ENCODE measurements at regions not wholly inside any gene's neighbourhood (a gene's known extent, or its start where the extent isn't known, plus 50 kb on each side); places are given as distances from the start of the nearest gene placed in this dataset.

DNA sequence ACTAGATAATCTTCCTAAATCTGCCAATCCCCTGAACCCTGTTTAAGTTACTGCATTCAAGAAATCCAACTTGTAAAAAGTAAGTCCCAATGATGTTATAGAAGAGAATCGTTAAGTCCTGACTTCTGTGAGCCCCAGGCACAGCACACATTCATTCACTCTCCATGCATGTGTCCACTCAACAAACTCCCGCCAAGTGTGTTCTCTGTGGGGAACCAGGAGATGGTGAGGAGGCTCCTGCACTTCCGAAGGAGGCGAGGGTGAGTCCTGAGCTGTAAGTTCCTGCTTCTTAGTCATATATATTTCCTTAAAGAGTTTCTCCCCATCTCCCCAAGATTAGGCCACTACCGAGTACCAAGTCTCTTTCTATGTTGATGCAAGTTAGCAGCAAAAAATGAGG, 635.0 kb upstream of the ID2 start:
- intact Hi-C loops (cut with micrococcal nuclease), result no loop called here

DNA sequence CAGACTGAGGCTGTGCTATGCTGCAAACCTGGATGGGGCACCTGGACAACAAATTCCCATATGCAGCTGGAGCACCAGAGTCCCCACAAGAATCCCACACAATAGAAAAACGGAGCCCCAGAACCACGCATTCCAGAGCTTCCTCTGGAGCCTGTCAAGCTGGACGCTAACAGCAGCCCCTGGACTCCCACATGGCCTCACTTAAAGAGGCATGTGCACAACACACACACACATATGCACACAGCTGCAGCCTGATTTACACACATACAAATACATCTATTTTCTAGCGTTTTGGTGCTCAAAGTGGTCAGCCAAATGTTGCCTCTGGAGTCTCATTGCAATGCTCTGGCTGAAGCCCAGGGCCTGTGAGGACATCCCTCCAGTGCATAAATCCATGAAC, 632.7 kb upstream of the ID2 start:
- intact Hi-C loops (cut with micrococcal nuclease), result no loop called here

GRCh38 chr2:8049851-8050571, 631.8 kb upstream of the ID2 start:
- intact Hi-C loops (cut with micrococcal nuclease), result loop anchor here (1.0 to 5.0 kb wide), 4 partner anchors 224 to 632 kb away; partner anchors contain the start of gene ID2

- intact Hi-C loops (cut with micrococcal nuclease), result loop anchor here (5.0 kb wide), 3 partner anchors 249 to 629 kb away; partner anchors contain the start of gene ID2
Observed at GRCh38 chr2:8053216-8053615, 628.6 kb upstream of the ID2 start.

GRCh38 chr2:8054070-8054469, 627.8 kb upstream of the ID2 start:
- intact Hi-C loops (cut with micrococcal nuclease), result loop anchor here (5.0 kb wide), 3 partner anchors 248 to 628 kb away; partner anchors contain the start of gene ID2

DNA sequence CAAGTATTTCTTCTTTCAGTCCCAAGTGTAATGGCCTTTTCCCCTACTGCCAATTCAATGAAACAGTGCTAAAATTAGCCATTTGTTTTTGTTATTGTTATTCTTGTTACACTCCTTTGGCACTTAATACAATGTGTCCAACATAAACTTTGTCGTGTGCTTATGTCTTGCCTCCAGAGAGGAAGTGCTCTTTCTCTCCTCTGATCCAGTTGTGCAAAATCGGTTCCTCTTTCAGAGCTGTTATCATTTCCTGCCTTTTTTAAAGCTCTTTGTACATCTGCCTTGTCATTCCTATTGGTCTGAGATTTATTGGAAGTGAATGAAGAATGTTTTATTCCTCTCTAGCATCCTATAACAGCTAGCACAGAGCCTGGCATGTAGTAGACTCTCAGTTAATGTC, 623.2 kb upstream of the ID2 start:
- intact Hi-C loops (cut with micrococcal nuclease), result no loop called here

DNA sequence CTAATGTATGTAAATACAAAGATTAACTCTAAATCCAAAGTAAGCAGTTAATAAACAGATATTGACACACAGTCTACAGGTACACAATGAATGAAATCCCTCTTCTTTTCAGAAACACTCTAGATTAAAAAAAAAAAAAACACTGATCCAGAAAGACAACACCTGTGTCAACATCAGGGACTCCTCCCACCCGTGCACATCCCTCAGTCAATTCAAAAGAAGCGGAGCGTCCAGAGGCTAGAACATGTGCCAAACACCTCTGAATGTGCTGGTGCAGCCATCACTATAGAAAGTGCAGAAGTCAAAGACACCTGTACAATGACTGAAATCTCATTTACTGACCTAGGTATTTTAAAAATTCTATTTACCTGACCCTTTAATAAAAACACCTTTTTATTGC, 622.6 kb upstream of the ID2 start:
- intact Hi-C loops (cut with micrococcal nuclease), result no loop called here

DNA sequence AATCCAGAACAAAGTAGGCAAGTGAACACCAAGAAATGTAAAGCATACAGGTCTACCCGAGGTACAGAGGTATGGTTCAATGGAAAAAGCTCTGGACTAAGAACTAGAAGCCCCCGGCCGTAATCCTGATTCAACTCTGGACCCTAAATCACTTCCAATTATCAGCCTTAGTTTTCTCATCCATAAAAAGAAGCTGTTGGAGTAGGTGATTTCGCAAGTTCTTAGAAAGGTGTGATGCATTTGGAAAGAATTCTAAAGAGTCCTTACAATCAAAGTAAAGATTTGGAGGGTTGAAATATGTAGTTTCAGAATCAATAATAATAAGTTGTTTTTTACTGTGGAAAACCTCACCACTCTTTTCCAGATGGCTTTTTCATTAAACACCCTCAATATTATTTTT, 622.1 kb upstream of the ID2 start:
- intact Hi-C loops (cut with micrococcal nuclease), result no loop called here

GRCh38 chr2:8061219-8061618, 620.6 kb upstream of the ID2 start:
- intact Hi-C loops (cut with micrococcal nuclease), result no loop called here

DNA sequence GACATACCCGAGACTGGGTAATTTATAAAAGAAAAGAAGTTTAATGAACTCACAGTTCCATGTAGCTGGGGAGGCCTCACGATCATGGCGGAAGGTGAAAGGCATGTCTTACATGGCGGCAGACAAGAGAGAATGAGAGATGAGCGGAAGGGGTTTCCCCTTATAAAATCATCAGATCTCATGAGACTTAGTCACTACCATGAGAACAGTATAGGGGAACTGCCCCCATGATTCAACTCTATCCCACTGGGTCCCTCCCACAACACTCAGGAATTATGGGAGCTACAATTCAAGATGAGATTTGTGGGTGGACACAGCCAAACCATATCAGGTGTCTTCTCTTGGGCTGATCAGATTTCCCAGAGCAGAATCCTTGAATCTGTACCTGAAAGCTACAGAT, 617.3 kb upstream of the ID2 start:
- intact Hi-C loops (cut with micrococcal nuclease), result no loop called here

GRCh38 chr2:8065191-8065590, 616.7 kb upstream of the ID2 start:
- intact Hi-C loops (cut with micrococcal nuclease), result no loop called here

GRCh38 chr2:8067784-8068336, 614.0 kb upstream of the ID2 start:
- intact Hi-C loops (cut with micrococcal nuclease), result no loop called here

GRCh38 chr2:8072907-8073306, 608.9 kb upstream of the ID2 start:
- intact Hi-C loops (cut with micrococcal nuclease), result loop anchor here (10.0 kb wide), 1 partner anchor 638 kb away; no protein-coding TSS in a partner anchor

DNA sequence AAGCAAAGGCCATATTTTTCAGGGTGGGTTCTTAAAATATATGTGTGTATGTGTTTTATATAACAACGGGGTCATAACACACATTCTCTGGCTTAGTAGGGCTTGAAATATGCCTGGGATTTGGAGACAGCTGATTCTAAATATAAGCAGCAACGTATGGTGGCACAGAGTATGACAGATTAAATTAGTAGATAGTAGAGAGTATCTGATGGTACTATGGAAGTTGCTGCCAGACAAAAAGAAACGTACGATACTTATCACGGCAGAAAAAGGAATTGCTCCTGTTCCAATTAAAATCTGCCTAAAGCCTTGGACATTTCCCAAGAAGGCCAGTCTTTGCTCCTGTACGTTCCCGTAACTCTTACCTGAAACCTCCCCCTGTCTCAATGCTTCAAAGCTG, 607.9 kb upstream of the ID2 start:
- intact Hi-C loops (cut with micrococcal nuclease), result loop anchor here (10.0 kb wide), 1 partner anchor 639 kb away; no protein-coding TSS in a partner anchor

DNA sequence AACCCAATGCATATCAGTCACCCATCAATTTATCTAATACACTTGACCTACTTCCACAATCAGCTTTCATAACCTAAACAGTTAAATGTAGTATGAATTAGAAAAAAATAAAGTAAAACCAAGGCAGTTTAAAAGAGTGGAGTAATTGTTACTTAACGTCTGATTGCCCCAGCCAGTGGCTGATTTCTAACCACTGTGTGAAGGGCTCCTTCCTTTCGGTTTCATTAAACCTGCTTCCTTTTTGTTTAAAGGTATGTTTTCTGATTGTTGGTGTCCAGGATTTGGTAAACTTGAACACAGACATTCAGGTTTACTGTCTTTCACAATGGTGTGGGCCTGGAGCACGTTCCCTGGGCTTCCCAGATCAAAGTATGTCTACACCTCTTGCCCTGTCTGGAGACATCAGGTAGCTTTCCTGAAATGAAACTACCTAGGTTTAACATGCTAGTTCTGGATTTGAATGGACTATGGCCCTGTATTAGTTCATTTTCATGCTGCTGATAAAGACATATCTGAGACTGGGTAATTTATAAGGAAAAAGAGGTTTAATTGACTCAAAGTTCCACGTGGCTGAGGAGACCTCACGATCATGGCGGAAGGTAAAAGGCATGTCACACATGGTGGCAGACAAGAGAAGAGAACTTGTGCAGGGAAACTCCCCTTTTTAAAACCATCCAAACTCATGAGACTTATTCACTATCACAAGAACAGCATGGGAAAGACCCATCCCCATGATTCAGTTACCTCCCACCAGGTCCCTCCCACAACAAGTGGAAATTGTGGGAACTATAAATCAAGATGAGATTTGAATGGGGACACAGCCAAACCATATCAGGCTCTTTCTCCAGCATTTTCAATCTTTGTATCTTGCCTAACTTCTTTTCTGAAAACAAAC, 605.2 kb upstream of the ID2 start:
- intact Hi-C loops (cut with micrococcal nuclease), result loop anchor here (10.0 kb wide), 1 partner anchor 642 kb away; no protein-coding TSS in a partner anchor

- intact Hi-C loops (cut with micrococcal nuclease), result loop anchor here (10.0 kb wide), 1 partner anchor 644 kb away; no protein-coding TSS in a partner anchor
Observed at GRCh38 chr2:8078705-8079104, 603.2 kb upstream of the ID2 start.

GRCh38 chr2:8080063-8080462, 601.8 kb upstream of the ID2 start:
- intact Hi-C loops (cut with micrococcal nuclease), result no loop called here

GRCh38 chr2:8081130-8081529, 600.7 kb upstream of the ID2 start:
- intact Hi-C loops (cut with micrococcal nuclease), result no loop called here

- intact Hi-C loops (cut with micrococcal nuclease), result no loop called here
Observed at GRCh38 chr2:8082840-8083239, 599.0 kb upstream of the ID2 start.

DNA sequence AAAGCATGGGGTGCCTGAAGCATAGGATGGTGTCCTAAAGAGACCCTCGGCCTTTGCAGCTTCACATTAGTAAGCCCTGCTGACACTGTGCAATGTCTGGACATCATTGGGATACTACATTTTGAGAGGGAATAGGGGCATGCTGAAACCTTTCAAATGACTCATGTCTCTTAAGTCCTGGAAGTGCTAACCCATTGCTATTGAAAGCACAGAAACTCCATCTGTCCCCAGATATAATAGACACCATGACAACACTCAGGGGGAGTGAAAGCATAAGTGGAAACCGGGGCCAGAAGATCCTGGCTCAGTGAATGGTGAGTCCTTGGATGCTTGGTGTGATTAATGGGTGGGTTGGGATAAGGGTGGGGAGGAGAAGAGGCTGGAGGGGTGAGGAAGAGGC, 595.5 kb upstream of the ID2 start:
- intact Hi-C loops (cut with micrococcal nuclease), result no loop called here

DNA sequence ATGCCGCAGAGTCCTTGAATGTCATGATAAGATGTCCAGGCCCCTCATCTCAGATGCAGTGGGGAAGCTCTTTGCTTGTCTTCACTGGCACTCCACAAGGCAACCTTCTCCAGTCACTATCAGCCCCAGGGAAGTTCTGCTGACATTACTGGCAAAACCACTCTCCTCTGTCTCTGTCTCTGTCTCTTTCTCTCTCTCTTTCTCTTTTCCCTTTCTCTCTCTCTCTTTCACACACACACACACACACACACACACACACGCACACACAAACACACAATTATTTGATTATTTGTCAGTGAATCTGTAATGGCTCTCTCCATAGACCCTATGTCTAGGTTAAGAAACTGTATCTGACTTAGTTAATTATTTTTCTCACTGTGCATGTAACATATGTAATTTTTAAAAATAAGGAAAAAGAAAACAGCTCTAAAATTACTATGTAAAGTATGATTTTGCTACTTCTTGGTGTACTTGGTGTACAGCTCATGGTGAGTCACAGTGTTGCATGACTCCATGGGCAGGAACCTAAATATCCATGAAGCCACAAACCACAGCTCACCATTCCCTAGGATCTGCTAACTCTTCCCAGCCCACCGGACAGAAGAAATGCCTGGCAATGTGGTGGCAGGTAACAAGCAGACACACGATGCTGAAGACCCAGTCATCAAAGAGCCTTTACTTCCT, 594.9 kb upstream of the ID2 start:
- intact Hi-C loops (cut with micrococcal nuclease), result no loop called here

Data from T-helper 1 cell treated with Interleukin-12 subunit alpha and Interleukin-12 subunit beta and Interleukin-4 antibody, amounts not matched to agents 30 ng/mL and 1 ng/mL, for 36 hours (primary cell).